ENCODE measurements at regions not wholly inside any gene's neighbourhood (a gene's known extent, or its start where the extent isn't known, plus 50 kb on each side); places are given as distances from the start of the nearest gene placed in this dataset.
A peak's percentile ranks its signal among the peaks of the same experiment; 100 is the strongest.

DNA sequence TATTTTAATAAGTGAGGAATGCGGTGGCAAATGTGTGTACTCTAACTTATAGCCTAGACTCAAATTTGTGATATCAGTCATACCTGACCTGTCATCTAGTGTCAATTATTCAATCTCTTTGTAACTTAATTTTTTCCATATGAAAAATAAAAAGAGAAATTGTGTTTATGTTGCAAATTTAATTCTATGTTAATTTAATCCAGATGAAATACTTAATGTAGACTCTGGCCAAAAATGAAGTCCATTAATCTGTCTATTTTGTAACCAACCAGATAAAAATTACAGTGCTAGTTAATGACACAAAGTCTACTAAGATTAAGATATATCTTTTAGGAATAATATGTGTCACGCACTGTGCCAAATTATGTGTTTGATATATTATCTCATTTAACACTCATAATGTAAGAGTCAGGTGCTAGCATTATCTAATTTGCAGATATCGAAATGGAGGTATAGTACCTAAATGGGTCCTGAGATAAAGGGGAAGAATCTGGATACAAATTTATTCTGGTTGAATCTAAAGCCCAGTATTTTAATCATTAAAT lies 712.1 kb downstream of the KCTD16 start:
- H3K27me3 ChIP-seq = no peaks in the 10 kb centered on the region
- H3K27ac ChIP-seq = no peak overlapping the region
- H3K4me1 ChIP-seq = no peaks in the 10 kb centered on the region
- H3K9me3 ChIP-seq = peaks cover 0 to 2% of the 10 kb centered on the region in 2 donors
- intact Hi-C loops (cut with DNase I) = no loop called here
- ATAC-seq (no peak), DNase-seq (no peak)
- no peak overlapping the region for H3K4me3 ChIP-seq
- H3K36me3 ChIP-seq = no peaks in the 10 kb centered on the region
- TF ChIP-seq, protein P1, sequence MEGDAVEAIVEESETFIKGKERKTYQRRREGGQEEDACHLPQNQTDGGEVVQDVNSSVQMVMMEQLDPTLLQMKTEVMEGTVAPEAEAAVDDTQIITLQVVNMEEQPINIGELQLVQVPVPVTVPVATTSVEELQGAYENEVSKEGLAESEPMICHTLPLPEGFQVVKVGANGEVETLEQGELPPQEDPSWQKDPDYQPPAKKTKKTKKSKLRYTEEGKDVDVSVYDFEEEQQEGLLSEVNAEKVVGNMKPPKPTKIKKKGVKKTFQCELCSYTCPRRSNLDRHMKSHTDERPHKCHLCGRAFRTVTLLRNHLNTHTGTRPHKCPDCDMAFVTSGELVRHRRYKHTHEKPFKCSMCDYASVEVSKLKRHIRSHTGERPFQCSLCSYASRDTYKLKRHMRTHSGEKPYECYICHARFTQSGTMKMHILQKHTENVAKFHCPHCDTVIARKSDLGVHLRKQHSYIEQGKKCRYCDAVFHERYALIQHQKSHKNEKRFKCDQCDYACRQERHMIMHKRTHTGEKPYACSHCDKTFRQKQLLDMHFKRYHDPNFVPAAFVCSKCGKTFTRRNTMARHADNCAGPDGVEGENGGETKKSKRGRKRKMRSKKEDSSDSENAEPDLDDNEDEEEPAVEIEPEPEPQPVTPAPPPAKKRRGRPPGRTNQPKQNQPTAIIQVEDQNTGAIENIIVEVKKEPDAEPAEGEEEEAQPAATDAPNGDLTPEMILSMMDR (IDR thresholded peaks at IDR 0.05) = no peak

DNA sequence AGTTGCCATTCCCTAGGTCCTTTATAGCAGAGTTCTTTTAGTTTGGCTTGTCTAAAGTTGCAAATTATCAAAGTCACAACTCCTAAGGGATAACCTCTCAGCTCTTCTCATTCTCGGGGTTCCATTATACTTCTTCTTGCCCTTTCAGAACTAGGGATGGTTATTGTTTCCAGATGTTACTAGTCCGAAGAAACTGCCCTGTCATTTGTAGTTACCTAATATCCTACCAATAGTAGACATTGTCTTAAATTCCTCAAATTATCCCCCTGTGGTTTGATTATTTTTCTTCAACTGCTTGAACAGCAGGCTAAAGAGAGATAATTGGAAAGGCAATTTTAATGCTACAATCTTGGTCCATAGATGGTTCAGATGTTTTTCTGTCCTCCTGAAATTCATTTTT lies 709.8 kb downstream of the KCTD16 start:
- DNase-seq (no peak), ATAC-seq (no peak)
- Histone ChIP-seq H3K4me1 (no peaks in the 10 kb centered on the region), H3K9me3 (peaks cover 0 to 2% of the 10 kb centered on the region in 2 donors), H3K27me3 (no peaks in the 10 kb centered on the region), H3K27ac (no peak overlapping the region), H3K36me3 (no peaks in the 10 kb centered on the region), H3K4me3 (no peak overlapping the region)
- intact Hi-C loops (cut with DNase I) = no loop called here
- TF ChIP-seq, protein P1 (IDR thresholded peaks at IDR 0.05) = no peak

DNA sequence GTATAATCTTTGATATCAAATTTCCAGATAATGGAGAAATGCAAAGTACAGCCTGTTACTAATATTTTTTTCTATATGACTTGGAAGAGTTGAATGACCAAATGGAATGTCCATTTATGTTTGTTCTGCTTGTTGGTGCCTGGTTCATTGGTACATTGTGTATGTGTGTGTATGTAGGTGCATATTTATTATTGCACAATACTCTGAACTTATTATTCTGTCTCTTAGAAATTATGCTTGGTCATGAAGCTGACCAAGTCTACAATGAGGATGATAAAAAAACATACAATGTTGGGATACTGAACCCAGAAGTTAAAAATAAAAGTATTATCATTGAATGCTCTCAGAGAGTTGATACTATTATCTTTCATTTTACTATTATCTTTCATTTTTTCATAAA lies 706.3 kb downstream of the KCTD16 start:
- no peaks in the 10 kb centered on the region for H3K4me1 ChIP-seq
- no peaks in the 10 kb centered on the region for H3K27me3 ChIP-seq
- H3K4me3 ChIP-seq = no peak overlapping the region
- H3K36me3 ChIP-seq = no peaks in the 10 kb centered on the region
- TF ChIP-seq, protein P1 (IDR thresholded peaks at IDR 0.05) = no peak
- no peak overlapping the region for H3K27ac ChIP-seq
- no peak for ATAC-seq
- no peak for DNase-seq
- intact Hi-C loops (cut with DNase I) = no loop called here
- H3K9me3 ChIP-seq = no peaks in the 10 kb centered on the region

DNA sequence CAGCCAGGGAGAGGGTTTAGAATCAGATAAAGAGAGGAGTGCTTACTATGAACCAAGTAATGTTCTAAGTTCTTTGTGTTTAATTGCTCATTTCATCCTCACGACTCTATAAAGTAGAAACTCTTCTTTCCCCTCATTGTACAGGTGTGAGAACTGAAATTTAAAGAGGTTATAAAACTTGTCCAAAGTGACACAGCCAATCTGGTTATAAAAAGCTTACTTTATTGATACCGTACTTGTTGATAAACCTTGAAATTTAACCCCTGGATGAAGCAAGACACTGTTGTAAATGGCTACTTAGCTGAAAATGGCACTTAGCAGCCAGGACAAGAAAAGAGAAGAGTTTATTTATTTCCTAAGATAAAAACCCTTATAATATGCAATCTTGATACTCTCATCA lies 702.4 kb downstream of the KCTD16 start:
- no peaks in the 10 kb centered on the region for H3K27me3 ChIP-seq
- TF ChIP-seq, protein P1 (IDR thresholded peaks at IDR 0.05) = no peak

DNA sequence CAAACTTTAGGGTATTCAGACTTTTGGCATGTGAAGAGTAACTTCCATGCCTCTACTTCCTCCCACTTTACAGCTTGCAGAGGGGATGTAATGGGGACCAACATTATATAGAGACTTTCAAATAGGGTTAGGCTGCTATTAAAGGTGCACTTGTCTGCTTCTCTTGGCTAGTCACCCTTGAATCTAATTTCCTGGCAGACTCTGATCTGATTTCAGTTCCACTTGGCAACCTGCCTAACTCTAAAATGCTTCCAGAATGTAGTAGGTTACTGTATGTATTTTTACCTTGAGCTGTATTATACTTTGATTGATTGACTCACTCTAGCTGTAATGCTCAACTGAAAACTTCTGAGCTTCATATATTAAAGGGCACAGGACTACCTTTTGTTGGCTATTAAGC lies 693.4 kb downstream of the KCTD16 start:
- Histone ChIP-seq H3K27me3 (no peaks in the 10 kb centered on the region), H3K27ac (no peak overlapping the region), H3K36me3 (no peaks in the 10 kb centered on the region), H3K9me3 (no peaks in the 10 kb centered on the region), H3K4me1 (no peaks in the 10 kb centered on the region), H3K4me3 (no peak overlapping the region)
- peak in 1 of 4 donors; percentile 3 for DNase-seq
- intact Hi-C loops (cut with DNase I) = no loop called here
- TF ChIP-seq, protein P1 (IDR thresholded peaks at IDR 0.05) = no peak
- no peak for ATAC-seq

More for the DNA sequence above, 702.4 kb downstream of the KCTD16 start:
- H3K9me3 ChIP-seq = no peaks in the 10 kb centered on the region
- no peak for DNase-seq
- H3K36me3 ChIP-seq = no peaks in the 10 kb centered on the region
- H3K27ac ChIP-seq = no peak overlapping the region
- H3K4me3 ChIP-seq = no peak overlapping the region
- no peak for ATAC-seq
- intact Hi-C loops (cut with DNase I) = no loop called here
- no peaks in the 10 kb centered on the region for H3K4me1 ChIP-seq

Data from left lung (tissue), 4 donors.